GM20431 (cell line): ENCODE measurements at regions not wholly inside any gene's neighbourhood (a gene's known extent, or its start where the extent isn't known, plus 50 kb on each side); places are given as distances from the start of the nearest gene placed in this dataset.

Experiments
- in situ Hi-C: fragments of 300-500 bp; cut with MseI, MboI; formaldehyde crosslinking; loops from one replicate; pipeline ENCODE4 v1.15.0; 2020; ENCODE audit warnings: low sequenced_read_pairs; ENCODE audit not compliant: unreplicated experiment

DNA sequence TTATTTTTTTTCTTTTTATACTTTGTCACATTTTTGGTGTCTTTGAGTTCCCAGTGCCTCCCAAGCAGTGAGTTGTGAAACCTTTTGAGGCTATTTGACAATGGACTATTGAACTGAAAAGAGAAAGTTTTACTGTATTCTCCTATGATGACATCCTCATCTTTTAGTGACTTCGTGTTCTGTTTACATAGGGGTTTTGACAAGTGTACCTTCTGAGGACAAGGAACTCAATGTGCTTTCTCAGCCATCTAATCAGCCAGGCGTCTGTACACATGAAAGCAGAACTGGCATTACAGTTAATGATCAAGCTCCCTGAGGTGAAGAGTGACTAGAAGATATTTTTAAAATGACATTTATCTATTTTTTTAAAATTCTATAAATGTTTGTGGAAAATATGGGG is 175.5 kb downstream of the ANXA1 start:
- in situ Hi-C loops, result loop anchor here (25.0 kb wide), 1 partner anchor 110 kb away; no protein-coding TSS in a partner anchor

DNA sequence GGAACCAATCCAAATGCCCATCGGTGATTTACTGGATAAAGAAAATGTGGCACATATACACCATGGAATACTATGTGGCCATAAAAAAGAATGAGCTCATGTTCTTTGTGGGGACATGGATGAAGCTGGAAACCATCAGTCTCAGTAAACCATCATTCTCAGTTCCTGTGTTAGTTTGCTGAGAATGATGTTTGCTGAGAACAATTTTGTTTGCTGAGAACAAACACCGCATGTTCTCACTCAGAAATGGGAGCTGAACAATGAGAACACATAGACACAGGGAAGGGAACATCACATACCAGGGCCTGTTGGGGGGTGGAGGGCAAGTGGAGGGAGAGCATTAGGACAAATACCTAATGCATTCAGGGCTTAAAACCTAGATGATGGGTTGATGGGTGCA is 185.5 kb downstream of the ANXA1 start:
- in situ Hi-C loops, result loop anchor here (25.0 kb wide), 1 partner anchor 100 kb away; no protein-coding TSS in a partner anchor

DNA sequence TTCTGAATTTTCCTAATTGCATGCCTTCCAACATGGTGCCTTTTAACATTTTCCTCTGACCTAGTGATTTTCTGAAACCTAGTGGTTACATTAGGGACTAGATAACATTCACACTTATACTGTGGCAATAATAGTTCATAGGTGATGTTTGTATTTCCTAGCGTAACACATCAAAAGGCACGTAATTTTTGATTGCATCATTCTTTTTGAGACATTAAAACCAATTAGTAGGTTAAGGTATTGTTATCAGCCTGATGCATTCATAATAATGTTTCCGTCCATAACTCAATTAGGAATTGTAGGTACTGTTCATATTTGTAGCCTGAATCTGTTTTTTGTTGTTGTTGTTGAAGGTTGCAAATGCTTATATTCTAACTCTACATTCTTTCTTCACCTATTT is 192.4 kb downstream of the ANXA1 start:
- in situ Hi-C loops, result loop anchor here (25.0 kb wide), 1 partner anchor 93 kb away; no protein-coding TSS in a partner anchor

DNA sequence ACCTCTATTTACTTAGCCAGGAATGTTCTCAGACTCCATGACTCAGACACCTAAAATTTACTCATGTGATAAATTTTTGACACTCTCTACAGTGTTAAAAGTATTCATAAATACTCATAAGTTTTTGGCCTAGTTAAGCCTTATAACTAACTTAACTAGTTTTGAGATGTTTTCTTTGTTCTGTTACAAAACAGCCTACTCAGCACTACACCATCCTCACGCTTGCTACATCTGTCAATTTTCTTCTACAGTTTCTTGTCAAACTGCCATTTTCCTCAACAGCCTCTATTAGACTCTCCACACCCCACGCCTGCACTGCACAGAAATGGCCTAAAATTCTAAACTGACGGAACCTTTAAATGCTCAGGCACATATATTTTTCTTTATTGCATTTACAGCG is 195.5 kb downstream of the ANXA1 start:
- in situ Hi-C loops, result loop anchor here (25.0 kb wide), 1 partner anchor 90 kb away; no protein-coding TSS in a partner anchor

DNA sequence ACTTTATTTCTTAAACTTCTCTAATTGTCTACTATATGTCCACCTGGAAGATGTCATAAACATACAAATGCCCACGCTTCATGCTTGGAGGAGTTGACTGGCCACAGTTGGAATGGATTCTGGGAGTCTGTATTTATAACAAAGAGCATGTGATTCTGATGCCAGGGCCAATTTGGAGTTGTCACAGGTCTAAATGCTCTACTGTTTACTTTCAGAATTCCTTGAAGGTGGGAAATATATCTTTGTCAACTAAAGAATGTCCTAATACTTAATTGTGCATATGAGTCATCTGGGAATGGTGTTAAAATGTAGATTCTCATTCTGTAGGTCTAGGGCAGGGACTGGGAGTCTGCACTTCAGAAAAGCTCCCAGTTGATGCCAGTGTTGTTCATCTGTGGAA is 196.1 kb downstream of the ANXA1 start:
- in situ Hi-C loops, result loop anchor here (25.0 kb wide), 1 partner anchor 90 kb away; no protein-coding TSS in a partner anchor

DNA sequence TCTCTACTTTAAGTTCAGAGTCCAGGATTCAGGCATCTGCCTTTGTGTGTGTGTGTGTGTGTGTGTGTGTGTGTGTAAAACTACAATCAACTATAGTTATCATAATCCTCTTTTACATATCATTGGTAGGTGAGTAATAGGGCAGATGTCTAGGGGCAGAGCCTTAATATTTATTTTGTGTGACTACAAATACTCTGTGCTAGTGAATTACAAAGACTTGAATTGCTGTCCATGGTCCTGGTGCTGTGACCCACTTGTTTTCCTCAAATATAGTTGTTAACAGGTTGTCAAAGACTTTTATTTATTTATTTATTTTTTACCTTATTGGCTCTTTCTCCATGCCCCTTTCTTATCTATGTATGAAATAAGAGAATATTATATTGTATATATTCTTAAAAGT is 196.8 kb downstream of the ANXA1 start:
- in situ Hi-C loops, result loop anchor here (25.0 kb wide), 1 partner anchor 89 kb away; no protein-coding TSS in a partner anchor

DNA sequence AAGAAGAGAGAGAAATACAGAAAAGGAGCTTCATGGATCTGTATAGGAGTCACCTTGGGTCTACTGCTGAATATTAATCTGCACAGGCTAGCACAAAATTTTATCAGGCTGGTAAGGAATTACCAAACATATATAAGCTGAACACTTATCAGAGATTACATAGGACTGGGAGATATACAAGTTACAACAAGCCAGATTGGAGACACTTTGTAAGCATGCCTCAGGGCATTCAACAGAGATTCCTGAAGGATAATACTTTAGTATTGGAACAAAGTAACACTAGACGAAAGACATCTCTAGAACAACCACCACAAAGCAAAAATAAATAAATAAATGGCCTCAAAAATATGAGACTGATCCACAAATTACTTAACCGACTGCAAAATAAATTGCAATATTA is 197.8 kb downstream of the ANXA1 start:
- in situ Hi-C loops, result loop anchor here (25.0 kb wide), 1 partner anchor 88 kb away; no protein-coding TSS in a partner anchor

DNA sequence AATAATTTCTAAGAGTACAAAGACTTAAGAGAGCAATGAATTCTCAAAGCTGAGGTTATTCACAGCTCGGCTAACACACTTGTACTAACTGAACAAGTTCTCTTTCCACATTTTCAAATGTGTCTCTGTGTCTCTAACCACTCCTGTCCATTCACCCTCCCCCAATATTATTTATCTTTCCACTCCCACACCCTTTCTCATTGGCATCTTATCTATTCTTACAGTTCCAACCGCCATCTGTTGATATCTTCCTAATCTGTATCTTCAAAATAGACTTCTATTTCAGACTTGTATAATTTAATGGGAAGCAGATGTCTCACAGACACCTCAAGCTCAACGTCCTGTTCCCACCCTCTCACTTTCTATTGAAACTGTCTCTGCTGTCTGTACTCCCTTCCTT is 205.9 kb downstream of the ANXA1 start:
- in situ Hi-C loops, result no loop called here

DNA sequence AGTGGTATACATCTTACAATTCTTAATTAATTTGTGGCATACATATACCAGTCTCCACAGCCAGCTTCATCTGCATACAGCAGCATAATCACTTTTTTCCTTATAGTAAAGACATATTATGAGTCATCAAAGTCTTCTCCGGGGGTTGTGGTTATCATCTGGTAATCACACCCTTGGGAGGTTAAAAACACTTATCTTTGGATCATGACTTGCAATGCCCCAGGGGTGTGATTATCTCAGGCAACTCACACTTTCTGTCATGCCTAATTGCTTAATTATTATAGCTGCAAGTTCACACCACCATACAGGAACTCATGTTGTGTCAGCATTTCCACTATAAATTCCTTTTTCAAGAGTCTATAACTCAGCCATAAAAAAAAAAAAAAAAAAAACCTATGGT is 218.4 kb downstream of the ANXA1 start:
- in situ Hi-C loops, result no loop called here

DNA sequence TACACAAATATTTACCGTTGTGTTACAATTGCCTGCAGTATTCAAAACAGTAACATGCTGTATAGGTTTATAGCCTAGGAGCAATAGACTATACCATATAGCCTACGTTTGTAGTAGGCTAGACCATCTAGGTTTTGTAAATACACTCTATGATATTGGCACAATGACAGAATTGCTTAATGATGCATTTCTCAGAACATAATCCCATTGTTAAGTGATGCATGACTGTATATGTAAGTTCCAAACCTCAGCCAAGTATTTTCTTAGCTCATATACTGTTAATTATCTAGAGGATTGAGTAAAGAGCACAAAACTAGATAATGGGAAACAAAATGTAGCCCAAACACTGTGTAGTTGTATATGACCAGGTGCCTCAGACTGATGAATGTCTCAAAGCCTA is 220.1 kb downstream of the ANXA1 start:
- in situ Hi-C loops, result no loop called here

DNA sequence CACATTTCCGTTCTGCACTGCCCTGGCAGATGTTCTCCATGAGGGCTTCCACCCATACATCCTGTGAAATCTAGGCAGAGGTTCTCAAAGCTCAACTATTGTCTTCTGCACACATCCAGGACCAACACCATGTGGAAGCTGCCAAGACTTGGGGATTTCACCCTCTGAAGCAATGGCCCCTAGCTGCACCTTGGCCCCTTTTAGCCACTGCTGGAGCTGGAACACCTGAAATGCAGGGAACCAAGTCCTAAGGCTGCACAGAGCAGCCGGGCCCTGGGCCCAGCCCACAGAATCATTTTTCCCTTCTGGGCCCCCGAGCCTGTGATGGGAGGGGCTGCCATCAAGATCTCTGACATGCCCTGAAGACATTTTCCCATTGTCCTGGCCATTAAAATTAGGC is 228.7 kb downstream of the ANXA1 start:
- in situ Hi-C loops, result no loop called here

DNA sequence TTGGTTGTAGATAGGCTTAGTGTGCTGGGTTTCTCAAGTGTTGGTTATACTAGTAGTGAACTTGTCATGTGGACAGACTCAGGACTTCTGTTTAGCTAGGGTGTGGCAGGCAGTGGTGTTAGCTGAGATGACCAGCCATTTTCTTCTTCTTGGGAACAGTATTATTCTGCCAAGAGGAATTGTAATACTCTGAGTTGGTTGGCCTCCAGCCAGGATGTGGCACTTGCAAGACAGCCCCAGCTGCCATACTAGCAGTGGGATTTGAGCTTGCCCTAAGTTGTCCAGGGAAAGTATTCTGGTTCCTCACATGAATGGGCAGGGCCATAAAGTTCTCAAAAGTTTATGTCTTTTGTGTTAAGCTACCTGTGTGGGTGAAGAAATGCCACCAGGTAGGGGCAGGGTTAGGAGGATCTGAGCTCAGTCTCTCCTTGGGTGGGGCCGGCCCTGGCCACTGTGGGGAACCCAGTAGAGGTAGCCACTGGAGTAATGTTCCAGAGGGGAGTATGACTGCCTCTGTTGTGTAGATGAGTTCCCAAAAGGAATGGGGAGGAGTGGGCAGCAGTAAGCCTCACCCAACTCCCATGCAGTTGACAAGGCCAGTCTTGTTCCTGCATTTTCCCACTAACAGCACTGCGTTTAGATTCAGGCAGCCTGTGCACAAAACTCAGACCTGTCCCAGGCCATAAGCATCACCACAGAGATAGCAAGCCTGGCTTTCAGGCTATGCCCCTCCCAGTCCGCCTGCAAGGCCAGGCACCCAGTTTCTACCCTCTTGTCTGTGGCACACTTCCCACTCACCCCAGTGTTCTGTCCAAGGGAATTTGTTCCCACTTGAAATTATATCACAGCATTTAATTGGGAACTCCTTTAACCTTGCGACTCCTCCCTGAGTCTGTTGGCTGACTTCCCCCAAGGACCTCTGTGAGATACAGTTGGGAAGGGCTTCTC is 250.7 kb downstream of the ANXA1 start:
- in situ Hi-C loops, result no loop called here

DNA sequence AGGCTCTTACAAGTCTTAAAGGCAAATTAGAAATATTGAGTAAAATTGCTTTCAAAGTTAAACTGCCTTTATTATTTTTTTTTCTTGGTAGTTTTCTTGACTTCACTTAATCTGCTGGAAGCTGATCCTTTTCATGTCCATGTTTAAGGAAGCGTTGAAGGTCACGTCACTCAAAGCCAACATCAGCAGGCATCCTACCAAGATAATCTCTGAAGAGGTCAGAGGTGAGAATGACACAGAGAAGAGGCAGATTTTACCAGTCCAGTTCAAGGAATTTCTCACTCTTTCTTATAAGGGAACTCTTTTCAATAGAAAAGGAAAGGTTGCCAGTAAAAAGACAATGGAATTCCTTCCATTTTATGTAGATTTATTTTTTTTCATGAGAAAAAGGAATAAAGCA is 259.8 kb downstream of the ANXA1 start:
- in situ Hi-C loops, result no loop called here

DNA sequence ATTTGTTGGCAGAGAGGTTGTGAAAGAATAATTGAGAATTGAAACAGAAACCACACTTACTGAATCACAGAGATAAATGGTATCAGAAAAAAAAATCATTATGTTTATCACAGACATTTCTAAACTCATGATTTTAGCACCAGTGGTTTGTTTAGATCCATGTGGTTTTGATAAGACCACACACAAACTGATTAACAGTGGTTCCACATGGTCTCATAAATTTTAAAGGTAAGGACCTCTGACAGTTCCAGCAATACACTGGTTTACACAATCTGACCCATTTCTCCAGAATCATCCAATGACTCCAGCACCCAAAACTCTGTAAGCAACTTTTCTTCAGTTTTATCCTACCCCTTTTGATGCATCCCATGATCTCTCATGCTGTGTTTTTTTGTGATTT is 261.2 kb downstream of the ANXA1 start:
- in situ Hi-C loops, result no loop called here

DNA sequence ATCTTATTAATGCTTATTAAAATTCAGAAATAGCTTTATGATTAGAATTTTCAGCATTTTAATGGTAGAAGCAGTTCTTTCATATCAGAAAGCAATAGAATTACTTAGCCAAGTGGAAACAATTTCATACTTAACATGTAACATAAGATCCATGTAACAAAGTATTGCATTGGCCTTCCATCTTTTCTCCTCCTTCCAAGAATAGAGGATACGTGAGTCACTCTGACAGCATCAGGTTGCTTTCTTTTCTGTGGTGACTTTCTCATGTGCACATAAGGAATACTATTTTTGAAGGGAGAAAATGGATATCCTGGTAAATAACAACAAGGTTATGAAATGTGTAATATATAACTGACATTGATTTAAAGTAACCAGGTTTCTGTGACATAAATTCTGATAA is 272.2 kb downstream of the ANXA1 start:
- in situ Hi-C loops, result no loop called here

DNA sequence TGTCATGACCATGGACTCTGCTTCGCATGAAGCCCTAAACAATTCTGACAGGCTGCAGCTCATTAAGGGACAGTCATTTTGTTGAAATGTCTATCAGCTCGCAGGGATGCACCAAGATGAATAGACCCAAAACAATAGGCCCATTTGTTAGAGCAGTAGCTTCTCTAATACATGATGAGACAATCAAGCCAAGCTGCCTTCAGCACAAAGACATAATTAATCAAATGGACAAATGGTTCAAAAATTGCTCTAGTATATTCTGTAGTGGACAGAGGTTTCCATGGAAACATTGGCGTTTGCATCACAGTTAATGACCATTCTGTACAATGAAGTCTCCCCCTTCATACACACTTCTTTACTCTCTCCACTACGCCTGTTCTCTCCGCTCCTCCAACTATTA is 274.6 kb downstream of the ANXA1 start:
- in situ Hi-C loops, result loop anchor here (25.0 kb wide), 1 partner anchor 89 kb away; no protein-coding TSS in a partner anchor

DNA sequence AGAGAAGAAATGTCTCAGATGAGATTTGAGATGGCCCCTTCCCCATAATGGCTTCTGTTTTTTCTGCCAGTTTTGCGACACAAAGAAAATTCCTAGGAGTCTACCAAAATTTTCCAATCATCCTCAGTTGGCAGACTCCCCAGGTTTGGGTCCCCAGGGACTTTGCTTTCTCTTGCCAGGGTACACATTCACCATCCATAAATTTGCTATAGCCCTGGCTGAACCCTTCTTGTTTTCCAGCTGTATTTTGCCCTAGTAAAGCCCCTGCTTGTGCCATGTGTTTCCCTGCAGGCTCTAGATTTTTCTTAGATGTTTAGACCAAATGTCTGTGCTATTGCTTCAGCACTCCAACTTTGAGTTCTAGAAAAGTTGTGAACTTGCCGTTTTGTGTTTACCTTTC is 283.2 kb downstream of the ANXA1 start:
- in situ Hi-C loops, result loop anchor here (25.0 kb wide), 1 partner anchor 98 kb away; no protein-coding TSS in a partner anchor

DNA sequence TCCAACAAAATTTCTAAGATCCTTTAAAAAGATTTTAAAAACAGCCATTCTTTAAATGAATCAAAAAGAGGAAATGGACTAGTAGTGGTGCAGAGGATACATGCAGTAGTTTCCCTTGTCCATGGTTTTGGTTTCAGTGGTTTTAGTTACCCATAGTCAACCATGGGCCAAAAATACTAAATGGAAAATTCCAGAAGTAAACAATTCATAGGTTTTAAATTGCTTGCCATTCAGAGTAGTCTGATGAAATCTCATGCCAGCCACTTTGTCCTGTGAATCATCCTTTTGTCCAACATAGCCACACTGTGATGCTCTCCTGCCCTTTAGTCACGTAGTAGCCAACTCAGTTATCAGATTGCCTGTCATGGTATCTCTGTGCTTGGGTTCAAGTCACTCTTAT is 286.1 kb downstream of the ANXA1 start:
- in situ Hi-C loops, result loop anchor here (25.0 kb wide), 1 partner anchor 100 kb away; no protein-coding TSS in a partner anchor

DNA sequence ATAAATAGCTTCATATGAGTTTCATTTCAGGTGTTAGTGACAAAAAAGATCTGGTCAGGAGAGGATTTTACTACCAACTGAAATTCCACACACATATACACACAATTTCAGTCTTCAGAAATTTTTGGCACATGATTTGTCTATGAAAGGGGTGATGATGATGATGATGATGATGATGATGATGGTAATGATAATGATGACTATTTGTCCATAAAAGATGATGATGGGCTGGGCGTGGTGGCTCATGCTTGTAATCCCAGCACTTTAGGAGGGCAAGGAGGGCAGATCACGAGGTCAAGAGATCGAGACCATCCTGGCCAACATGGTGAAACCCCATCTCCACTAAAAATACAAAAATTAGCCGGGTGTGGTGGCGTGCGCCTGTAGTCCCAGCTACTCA is 288.2 kb downstream of the ANXA1 start:
- in situ Hi-C loops, result loop anchor here (25.0 kb wide), 1 partner anchor 103 kb away; no protein-coding TSS in a partner anchor

DNA sequence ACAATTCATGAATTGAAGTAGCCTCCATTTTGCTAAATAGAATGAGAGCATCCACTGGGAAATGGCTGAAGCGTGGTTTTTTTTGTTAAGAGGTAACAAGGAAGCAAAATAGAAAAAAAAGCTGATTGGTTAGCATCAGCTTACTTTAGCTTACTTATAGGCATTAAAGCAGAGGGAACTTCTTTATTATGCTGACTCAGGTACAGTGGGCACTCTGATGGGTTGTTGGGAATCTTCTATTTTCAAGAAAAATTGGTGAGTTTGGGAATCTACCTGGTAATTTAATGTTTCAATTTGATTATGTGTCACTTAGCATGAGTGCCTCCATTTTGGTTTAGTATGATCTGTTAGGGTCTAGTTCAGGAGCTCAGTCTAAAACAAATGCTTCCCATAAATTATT is 289.6 kb downstream of the ANXA1 start:
- in situ Hi-C loops, result loop anchor here (25.0 kb wide), 1 partner anchor 104 kb away; no protein-coding TSS in a partner anchor
